KMS-11 (cell line): ENCODE measurements at regions not wholly inside any gene's neighbourhood (a gene's known extent, or its start where the extent isn't known, plus 50 kb on each side); places are given as distances from the start of the nearest gene placed in this dataset.
"Not testable (repeated sequence)": the region's sequence is repeated elsewhere in the genome, so short reads cannot be mapped to it uniquely, and the experiment has no call there.

ENCODE experiments used
- H2AFZ ChIP-seq: fragments of 200-600 bp; sonication (generic); 2 replicates; pipeline ENCODE4 v1.6.1; 2016; ENCODE audit warnings: antibody characterized with exemption, mixed run types, low read depth
- H3K27ac ChIP-seq: fragments of 200-600 bp; sonication (generic); 2 replicates; pipeline ENCODE4 v1.6.1; 2016; ENCODE audit warnings: mild to moderate bottlenecking, mixed run types
- H3K27me3 ChIP-seq: fragments of 200-600 bp; sonication (generic); 2 replicates; pipeline ENCODE4 v1.6.1; 2017; ENCODE audit warnings: mild to moderate bottlenecking, low read depth, mixed run types, moderate library complexity; ENCODE audit not compliant: insufficient read depth
- H3K36me3 ChIP-seq: fragments of 200-600 bp; sonication (generic); 2 replicates; pipeline ENCODE4 v1.6.1; 2017; ENCODE audit warnings: mild to moderate bottlenecking, mixed run types; ENCODE audit not compliant: insufficient read depth
- H3K4me1 ChIP-seq: fragments of 200-600 bp; sonication (generic); 2 replicates; pipeline ENCODE4 v1.6.1; 2016; ENCODE audit warnings: mild to moderate bottlenecking, low read depth, mixed run types; ENCODE audit not compliant: poor library complexity, severe bottlenecking
- H3K4me2 ChIP-seq: fragments of 200-600 bp; sonication (generic); 2 replicates; pipeline ENCODE4 v1.7.0; 2016; ENCODE audit warnings: mild to moderate bottlenecking, mixed run types
- H3K4me3 ChIP-seq: fragments of 200-600 bp; sonication (generic); IDR thresholded peaks from 2 replicates; pipeline ENCODE4 v1.6.1; 2017; ENCODE audit warnings: low read depth, low read length, mixed read lengths; ENCODE audit not compliant: insufficient read depth
- H3K79me2 ChIP-seq: fragments of 200-600 bp; sonication (generic); 2 replicates; pipeline ENCODE4 v1.6.1; 2016; ENCODE audit warnings: low read depth, mixed run types; ENCODE audit not compliant: insufficient read depth
- H3K9ac ChIP-seq: fragments of 200-600 bp; sonication (generic); 2 replicates; pipeline ENCODE4 v1.6.1; 2016; ENCODE audit warnings: mild to moderate bottlenecking, mixed run types
- H4K20me1 ChIP-seq: fragments of 200-600 bp; sonication (generic); 2 replicates; pipeline ENCODE4 v1.6.1; 2016; ENCODE audit warnings: mild to moderate bottlenecking, mixed run types; ENCODE audit not compliant: insufficient read depth
- CTCF ChIP-seq: fragments of 200-600 bp; sonication (generic); conservative IDR thresholded peaks from 2 replicates; pipeline ENCODE4 v1.6.1; 2017; ENCODE audit warnings: low read depth, mild to moderate bottlenecking, antibody characterized with exemption, low read length, moderate library complexity, mixed read lengths

GRCh38 chrX:138885886-138886285, 174.4 kb upstream of the FGF13 start:
- H3K27ac ChIP-seq: no peak overlapping the region
- H4K20me1 ChIP-seq: no peaks in the 10 kb centered on the region
- no peak overlapping the region for H3K4me2 ChIP-seq
- no peak overlapping the region for H3K4me3 ChIP-seq
- H3K36me3 ChIP-seq: no peaks in the 10 kb centered on the region
- no peaks in the 10 kb centered on the region for H3K4me1 ChIP-seq
- H2AFZ ChIP-seq: no peak overlapping the region
- H3K27me3 ChIP-seq: no peaks in the 10 kb centered on the region
- TF ChIP-seq CTCF: no peak
- no peaks in the 10 kb centered on the region for H3K79me2 ChIP-seq
- no peak overlapping the region for H3K9ac ChIP-seq

GRCh38 chrX:138880293-138880692, 168.8 kb upstream of the FGF13 start:
- not testable (repeated sequence) for H3K4me2 ChIP-seq, H3K27me3 ChIP-seq, H3K4me3 ChIP-seq

GRCh38 chrX:138877746-138878145, 166.2 kb upstream of the FGF13 start:
- Histone ChIP-seq H3K27ac (no peak overlapping the region), H3K9ac (no peak overlapping the region), H4K20me1 (no peaks in the 10 kb centered on the region), H3K36me3 (no peaks in the 10 kb centered on the region), H3K79me2 (no peaks in the 10 kb centered on the region), H3K4me1 (no peaks in the 10 kb centered on the region), H3K4me2 (no peak overlapping the region), H3K4me3 (no peak overlapping the region), H3K27me3 (no peaks in the 10 kb centered on the region), H2AFZ (no peak overlapping the region)
- TF ChIP-seq CTCF: no peak

More at GRCh38 chrX:138880293-138880692, 168.8 kb upstream of the FGF13 start:
- H3K79me2 ChIP-seq, H3K9ac ChIP-seq, H3K27ac ChIP-seq, H3K36me3 ChIP-seq, H3K4me1 ChIP-seq, H2AFZ ChIP-seq, H4K20me1 ChIP-seq: not testable (repeated sequence)

- no peaks in the 10 kb centered on the region for H3K4me1 ChIP-seq
- no peak overlapping the region for H3K4me2 ChIP-seq
- H3K27me3 ChIP-seq: no peaks in the 10 kb centered on the region
- no peaks in the 10 kb centered on the region for H4K20me1 ChIP-seq
- H2AFZ ChIP-seq: no peak overlapping the region
- no peaks in the 10 kb centered on the region for H3K79me2 ChIP-seq
- H3K36me3 ChIP-seq: no peaks in the 10 kb centered on the region
- no peak for TF ChIP-seq CTCF
- no peak overlapping the region for H3K27ac ChIP-seq
- H3K4me3 ChIP-seq: no peak overlapping the region
- H3K9ac ChIP-seq: no peak overlapping the region
Observed at GRCh38 chrX:138875472-138875871, 164.0 kb upstream of the FGF13 start.

GRCh38 chrX:138874271-138874935, 162.9 kb upstream of the FGF13 start:
- no peak for TF ChIP-seq CTCF
- Histone ChIP-seq H3K4me2 (no peak overlapping the region), H3K27me3 (no peaks in the 10 kb centered on the region)

GRCh38 chrX:138873640-138874039, 162.1 kb upstream of the FGF13 start:
- H3K27me3 ChIP-seq, H4K20me1 ChIP-seq, H3K36me3 ChIP-seq, H3K27ac ChIP-seq, H3K4me3 ChIP-seq, H3K4me1 ChIP-seq, H2AFZ ChIP-seq, H3K79me2 ChIP-seq, H3K9ac ChIP-seq, H3K4me2 ChIP-seq: not testable (repeated sequence)

More at GRCh38 chrX:138874271-138874935, 162.9 kb upstream of the FGF13 start:
- Histone ChIP-seq H2AFZ (no peak overlapping the region), H3K4me3 (no peak overlapping the region), H3K79me2 (no peaks in the 10 kb centered on the region), H3K4me1 (no peaks in the 10 kb centered on the region), H4K20me1 (no peaks in the 10 kb centered on the region), H3K9ac (no peak overlapping the region), H3K27ac (no peak overlapping the region), H3K36me3 (no peaks in the 10 kb centered on the region)
